SIG-M5 treated with dmso at 0.1 percent for 504 hours (cell line): ENCODE measurements at regions not wholly inside any gene's neighbourhood (a gene's known extent, or its start where the extent isn't known, plus 50 kb on each side); places are given as distances from the start of the nearest gene placed in this dataset.

Experiments used
- DNase-seq: peaks from one replicate; lab custom pipeline; 2025; ENCODE audit not compliant: unreplicated experiment; lab: John Stamatoyannopoulos, UW

DNA sequence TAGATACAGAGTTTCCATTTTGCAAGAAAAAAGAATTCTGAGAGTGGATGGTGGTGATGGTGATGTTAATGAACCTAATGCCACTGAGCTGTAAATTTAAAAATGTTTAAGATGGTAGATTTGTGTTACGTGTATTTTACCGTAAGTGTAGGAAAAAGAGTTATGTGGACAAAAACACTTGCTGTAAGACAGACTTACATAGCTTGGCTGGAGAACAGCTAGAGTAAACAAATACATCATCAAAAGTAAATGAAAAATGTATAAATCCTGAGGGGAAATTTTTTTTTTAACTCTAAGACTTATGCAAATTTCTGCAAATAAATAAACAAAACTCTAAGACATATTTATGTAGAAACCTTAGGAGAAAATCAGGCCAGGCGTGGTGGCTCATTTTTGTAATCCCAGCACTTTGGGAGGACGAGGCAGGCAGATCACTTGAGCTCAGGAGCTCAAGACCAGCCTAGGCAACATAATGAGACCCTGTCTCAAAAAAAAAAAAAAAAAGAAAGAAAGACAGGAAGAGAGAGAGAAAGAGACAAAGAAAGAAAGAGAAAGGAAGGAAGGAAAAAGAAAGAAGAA lies 66.2 kb upstream of the CDK13 start:
- no peak for DNase-seq

DNA sequence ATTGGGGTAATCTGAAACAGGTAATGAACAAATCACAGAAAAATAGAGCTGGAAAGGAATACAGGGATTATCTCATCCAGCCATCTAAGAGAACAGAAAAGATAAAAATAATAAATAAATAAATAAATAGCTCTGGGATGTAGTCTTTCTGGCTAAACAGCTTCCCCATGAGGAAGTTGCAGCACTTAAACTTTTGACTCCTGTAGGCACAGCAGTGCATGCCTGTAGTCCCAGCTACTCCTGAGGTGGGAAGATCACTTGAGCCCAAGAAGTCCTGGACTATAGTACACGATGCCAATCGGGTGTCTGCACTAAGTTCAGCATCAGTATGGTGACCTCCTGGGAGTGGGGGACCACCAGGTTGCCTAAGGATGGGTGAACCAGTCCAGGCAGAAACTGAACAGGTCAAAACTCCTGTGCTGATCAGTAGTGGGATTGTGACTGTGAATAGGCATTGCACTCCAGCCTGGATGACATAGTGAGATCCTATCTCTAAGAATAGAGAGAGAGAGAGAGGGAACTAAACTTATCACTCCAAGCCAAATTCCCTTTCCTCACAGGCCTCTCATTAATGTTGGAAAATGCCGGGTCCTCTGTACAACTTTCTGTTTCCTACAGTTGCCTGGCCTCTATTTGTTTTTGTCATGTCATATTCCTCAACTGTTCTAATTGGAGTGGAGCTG lies 61.7 kb upstream of the CDK13 start:
- peak; percentile 58 for DNase-seq

DNA sequence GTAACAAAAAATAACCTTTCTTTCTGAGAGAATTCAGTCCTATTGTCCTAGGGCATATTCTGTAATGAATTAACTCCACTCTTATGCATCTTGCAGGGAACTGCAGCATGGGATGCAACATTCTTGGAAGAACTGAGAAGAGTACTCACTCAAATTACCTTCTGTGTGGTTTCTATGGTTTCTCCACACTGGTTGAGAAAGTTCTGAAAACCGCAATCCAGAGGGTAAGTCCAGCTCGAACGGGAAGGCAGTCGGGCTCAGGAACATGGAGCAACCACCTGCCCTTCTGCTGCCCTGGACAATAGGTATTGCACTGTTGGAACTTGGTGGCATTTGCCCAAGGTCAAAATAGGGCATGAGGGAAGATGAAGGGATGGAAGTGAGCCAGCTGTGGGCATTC lies 59.6 kb upstream of the CDK13 start:
- DNase-seq = no peak

DNA sequence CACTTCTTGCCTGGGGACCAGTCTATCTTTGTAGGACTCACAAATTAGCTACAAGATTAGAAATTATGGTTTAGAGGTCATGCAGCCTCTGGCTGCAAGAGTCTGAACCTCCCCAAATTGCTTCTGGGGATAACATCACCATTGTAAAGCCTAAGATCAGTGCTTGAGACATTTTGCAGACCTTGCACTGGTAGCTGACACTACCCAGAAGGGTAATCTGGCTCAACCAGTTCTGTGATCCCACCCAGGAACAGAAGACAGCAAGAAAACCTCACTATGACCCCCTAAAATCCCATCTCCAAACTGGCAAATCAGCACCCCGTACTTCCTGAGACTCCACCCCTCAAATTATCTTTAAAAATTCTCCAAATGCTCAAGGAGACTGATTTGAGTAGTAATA lies 58.2 kb upstream of the CDK13 start:
- no peak for DNase-seq

DNA sequence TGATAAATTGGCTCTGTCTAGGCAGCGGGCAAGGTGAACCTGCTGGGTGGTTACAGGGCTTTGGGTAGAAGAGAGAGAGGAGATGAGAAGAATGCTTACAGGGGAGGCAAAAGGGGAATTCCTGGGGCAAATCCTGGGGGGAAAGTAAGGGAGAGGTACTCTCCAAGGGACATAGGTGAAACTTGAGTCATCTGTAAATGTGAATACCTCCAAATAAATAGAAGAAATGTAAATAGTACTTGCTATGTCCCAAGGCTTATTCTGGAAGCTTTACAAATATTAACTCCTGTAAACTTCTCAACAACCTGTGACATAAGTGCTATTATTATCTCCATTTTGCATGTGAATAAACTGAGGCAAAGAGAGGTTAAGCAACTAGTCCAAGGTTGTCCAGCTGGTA lies 57.7 kb upstream of the CDK13 start:
- peak; percentile 38 for DNase-seq

DNA sequence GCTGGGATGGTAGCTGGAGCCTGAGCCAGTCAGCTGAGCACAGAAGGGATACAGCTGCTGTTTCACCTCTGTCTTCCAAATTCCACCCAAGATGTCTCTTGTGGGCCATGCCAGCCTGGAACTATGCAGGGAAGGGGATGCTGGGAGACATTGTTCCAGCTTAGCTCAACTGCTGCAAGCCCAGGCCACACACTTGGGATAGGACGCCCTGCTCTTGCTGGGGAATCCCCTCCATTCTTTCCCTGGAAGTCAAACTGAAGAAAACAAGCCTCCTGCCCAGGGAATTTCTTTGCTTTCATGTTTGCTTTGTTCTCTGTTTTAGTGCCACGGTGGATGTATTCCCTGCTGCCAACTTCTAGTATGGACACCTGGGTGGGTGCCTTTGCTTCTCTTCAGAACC lies 55.2 kb upstream of the CDK13 start:
- DNase-seq = no peak

DNA sequence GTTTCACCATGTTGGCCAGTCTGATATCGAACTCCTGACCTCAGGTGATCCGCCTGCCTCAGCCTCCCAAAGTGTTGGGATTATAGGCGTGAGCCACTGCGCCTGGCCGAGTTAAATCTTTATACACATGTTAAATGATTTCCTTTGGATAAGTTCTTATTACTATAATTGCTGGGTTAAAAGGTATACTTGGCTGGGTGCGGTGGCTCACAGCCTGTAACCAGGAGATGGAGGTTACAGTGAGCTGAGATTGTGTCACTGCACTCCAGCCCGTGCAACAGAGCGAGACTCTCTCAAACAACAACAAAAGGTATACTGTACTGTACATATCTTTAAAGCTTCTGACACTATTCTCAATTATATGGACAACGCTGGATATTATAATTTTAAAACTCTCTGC lies 53.2 kb upstream of the CDK13 start:
- DNase-seq = no peak

DNA sequence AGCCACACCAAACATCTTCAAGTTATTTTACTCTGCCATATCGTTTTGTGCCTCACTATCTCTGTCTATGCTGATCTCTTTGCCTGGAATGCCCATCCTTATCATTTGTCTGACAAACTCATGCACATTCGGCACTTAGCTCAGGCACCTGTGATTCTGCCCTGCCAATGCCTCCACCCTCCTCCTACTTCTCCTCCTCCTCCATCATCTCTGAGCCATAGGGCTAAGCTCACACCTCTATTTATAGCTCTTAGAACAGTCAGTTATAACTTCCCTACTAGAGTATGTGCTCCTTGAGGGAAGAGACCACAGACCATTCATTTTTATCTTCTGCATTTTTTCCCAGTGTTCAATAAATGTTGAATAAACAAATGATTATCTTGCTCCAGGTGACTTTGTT lies 51.2 kb upstream of the CDK13 start:
- no peak for DNase-seq
